BE2C (cell line): ENCODE measurements at regions not wholly inside any gene's neighbourhood (a gene's known extent, or its start where the extent isn't known, plus 50 kb on each side); places are given as distances from the start of the nearest gene placed in this dataset.

Experiments
- DNase-seq: peaks from one replicate; pipeline ENCODE4 v3.0.0-alpha.2; 2020
- H3K27me3 ChIP-seq: fragments of 250-450 bp; sonication (Bioruptor Pico); 2 replicates; pipeline ENCODE4 v1.5.1; 2020; ENCODE audit warnings: mild to moderate bottlenecking
- H3K36me3 ChIP-seq: fragments of 250-450 bp; sonication (Bioruptor Pico); 2 replicates; pipeline ENCODE4 v1.5.1; 2020; ENCODE audit warnings: mild to moderate bottlenecking
- H3K4me1 ChIP-seq: fragments of 250-450 bp; sonication (Bioruptor Pico); 2 replicates; pipeline ENCODE4 v1.5.1; 2020
- H3K4me3 ChIP-seq: 2 replicates; pipeline ENCODE4 v1.5.1; 2011; ENCODE audit warnings: low read depth, low read length
- H3K9me3 ChIP-seq: fragments of 250-450 bp; sonication (Bioruptor Pico); 2 replicates; pipeline ENCODE4 v1.5.1; 2020
- CTCF ChIP-seq: IDR thresholded peaks from 2 replicates; pipeline ENCODE4 v1.5.1; 2012; ENCODE audit warnings: mild to moderate bottlenecking, low read depth, low read length

- no peaks in the 10 kb centered on the region for H3K27me3 ChIP-seq
- no peaks in the 10 kb centered on the region for H3K4me1 ChIP-seq
- no peak for TF ChIP-seq CTCF
- H3K36me3 ChIP-seq, result no peaks in the 10 kb centered on the region
- H3K9me3 ChIP-seq, result no peaks in the 10 kb centered on the region
- no peak overlapping the region for H3K4me3 ChIP-seq
- DNase-seq, result no peak
These were observed 584.3 kb downstream of the ADCYAP1 start for GRCh38 chr18:1488957-1489356.

- no peak for TF ChIP-seq CTCF
- no peak overlapping the region for H3K4me3 ChIP-seq
- H3K4me1 ChIP-seq, result no peaks in the 10 kb centered on the region
- no peaks in the 10 kb centered on the region for H3K27me3 ChIP-seq
- no peak for DNase-seq
- H3K9me3 ChIP-seq, result no peaks in the 10 kb centered on the region
- no peaks in the 10 kb centered on the region for H3K36me3 ChIP-seq
These were observed 590.7 kb downstream of the ADCYAP1 start for GRCh38 chr18:1495387-1495786.

- no peaks in the 10 kb centered on the region for H3K36me3 ChIP-seq
- no peaks in the 10 kb centered on the region for H3K27me3 ChIP-seq
- DNase-seq, result no peak
- no peak overlapping the region for H3K4me3 ChIP-seq
- H3K9me3 ChIP-seq, result no peaks in the 10 kb centered on the region
- no peak for TF ChIP-seq CTCF
- H3K4me1 ChIP-seq, result no peaks in the 10 kb centered on the region
These were observed 591.4 kb downstream of the ADCYAP1 start for GRCh38 chr18:1496096-1496495.

GRCh38 chr18:1498216-1498615 lies 593.5 kb downstream of the ADCYAP1 start:
- Histone ChIP-seq H3K27me3 (no peaks in the 10 kb centered on the region), H3K36me3 (no peaks in the 10 kb centered on the region), H3K4me1 (no peaks in the 10 kb centered on the region), H3K9me3 (no peaks in the 10 kb centered on the region), H3K4me3 (no peak overlapping the region)
- TF ChIP-seq CTCF, result no peak
- DNase-seq, result no peak

- no peak overlapping the region for H3K4me3 ChIP-seq
- DNase-seq, result no peak
- no peaks in the 10 kb centered on the region for H3K27me3 ChIP-seq
- no peaks in the 10 kb centered on the region for H3K36me3 ChIP-seq
- TF ChIP-seq CTCF, result peak; percentile 22; the same call in 1 of the 2 replicates
- H3K9me3 ChIP-seq, result no peaks in the 10 kb centered on the region
- no peaks in the 10 kb centered on the region for H3K4me1 ChIP-seq
These were observed 594.6 kb downstream of the ADCYAP1 start for GRCh38 chr18:1499265-1499664.

- DNase-seq, result no peak
- Histone ChIP-seq H3K27me3 (no peaks in the 10 kb centered on the region), H3K4me1 (no peaks in the 10 kb centered on the region), H3K4me3 (no peak overlapping the region), H3K9me3 (no peaks in the 10 kb centered on the region), H3K36me3 (no peaks in the 10 kb centered on the region)
- TF ChIP-seq CTCF, result no peak
These were observed 599.2 kb downstream of the ADCYAP1 start for GRCh38 chr18:1503847-1504246.
